ENCODE measurements at regions not wholly inside any gene's neighbourhood (a gene's known extent, or its start where the extent isn't known, plus 50 kb on each side); places are given as distances from the start of the nearest gene placed in this dataset.

DNA sequence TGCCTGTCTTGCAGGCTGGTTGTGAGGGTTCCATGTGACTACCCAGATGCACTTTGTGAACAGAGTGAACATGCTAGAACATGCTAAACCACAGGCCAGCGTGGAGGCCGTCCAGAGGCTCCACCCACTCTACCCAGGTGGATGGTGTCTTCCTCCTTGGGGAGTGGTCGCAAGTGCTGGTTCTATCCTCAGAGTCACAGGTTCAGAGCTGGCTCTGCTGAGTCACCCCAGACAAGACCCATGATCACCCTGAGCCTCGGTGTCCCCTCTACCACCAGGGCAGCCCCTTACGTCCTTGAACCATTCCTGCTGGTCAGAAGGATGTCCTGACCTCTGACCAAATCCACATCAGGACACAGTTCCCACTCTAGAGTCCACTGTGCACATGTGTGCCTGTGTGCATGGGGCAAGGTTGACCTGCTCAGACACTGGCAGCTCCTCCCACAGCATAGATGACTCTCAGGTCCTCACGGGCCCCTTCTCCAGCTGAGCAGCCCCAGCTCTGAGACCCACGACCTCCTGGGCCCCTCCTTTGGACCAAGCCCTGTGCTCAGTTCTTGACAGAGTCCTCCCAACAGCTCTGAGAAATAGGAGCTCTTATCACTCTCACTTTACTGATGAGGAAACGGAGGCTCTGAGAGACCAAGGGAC lies 391.8 kb downstream of the MATN1 start:
- H3K27ac ChIP-seq (ENCODE audit: low read length): no peak overlapping the region

DNA sequence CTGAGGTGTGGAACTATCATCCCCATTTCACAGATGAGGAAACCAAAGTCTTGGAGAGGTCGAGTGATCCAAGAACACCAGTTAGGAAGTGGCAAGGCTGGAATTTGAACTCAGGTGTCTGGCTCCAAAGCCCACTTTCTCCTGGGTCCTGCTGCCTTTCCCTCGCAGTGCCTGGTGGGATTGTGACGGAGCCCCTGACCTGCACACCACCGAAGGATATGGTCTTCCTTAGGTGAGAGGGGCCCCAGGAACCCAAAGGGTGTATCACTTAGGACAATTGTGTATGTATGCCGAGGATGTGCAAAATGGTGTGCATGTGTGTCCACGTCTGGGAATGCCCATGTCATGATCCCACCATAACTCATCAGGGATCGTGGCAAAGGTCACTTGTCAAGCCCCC lies 392.7 kb downstream of the MATN1 start:
- no peaks in the 10 kb centered on the region for H3K27me3 ChIP-seq (ENCODE audit: insufficient read depth, low read length)
- no peaks in the 10 kb centered on the region for H3K36me3 ChIP-seq (ENCODE audit: insufficient read depth, low read depth, low read length)
- H3K4me1 ChIP-seq (ENCODE audit: insufficient read depth, low read length): no peaks in the 10 kb centered on the region
- H3K27ac ChIP-seq (ENCODE audit: low read length): no peak overlapping the region
- H3K4me3 ChIP-seq (ENCODE audit: low read length): no peak overlapping the region
- H3K9me3 ChIP-seq (ENCODE audit: insufficient read depth, low read depth, low read length): no peaks in the 10 kb centered on the region
- H3K9ac ChIP-seq (ENCODE audit: low read depth, low read length): no peak overlapping the region

More for the DNA sequence above, 391.8 kb downstream of the MATN1 start:
- Histone ChIP-seq H3K36me3 (ENCODE audit: insufficient read depth, low read depth, low read length) (no peaks in the 10 kb centered on the region), H3K9me3 (ENCODE audit: insufficient read depth, low read depth, low read length) (no peaks in the 10 kb centered on the region), H3K9ac (ENCODE audit: low read depth, low read length) (no peak overlapping the region), H3K4me3 (ENCODE audit: low read length) (no peak overlapping the region), H3K27me3 (ENCODE audit: insufficient read depth, low read length) (no peaks in the 10 kb centered on the region), H3K4me1 (ENCODE audit: insufficient read depth, low read length) (no peaks in the 10 kb centered on the region)

- H3K9ac ChIP-seq (ENCODE audit: low read depth, low read length): no peak overlapping the region
- no peaks in the 10 kb centered on the region for H3K27me3 ChIP-seq (ENCODE audit: insufficient read depth, low read length)
- H3K9me3 ChIP-seq (ENCODE audit: insufficient read depth, low read depth, low read length): no peaks in the 10 kb centered on the region
- no peaks in the 10 kb centered on the region for H3K4me1 ChIP-seq (ENCODE audit: insufficient read depth, low read length)
- H3K4me3 ChIP-seq (ENCODE audit: low read length): no peak overlapping the region
- H3K36me3 ChIP-seq (ENCODE audit: insufficient read depth, low read depth, low read length): no peaks in the 10 kb centered on the region
- H3K27ac ChIP-seq (ENCODE audit: low read length): no peak overlapping the region
Observed at GRCh38 chr1:30329802-30330557, 393.4 kb downstream of the MATN1 start.

DNA sequence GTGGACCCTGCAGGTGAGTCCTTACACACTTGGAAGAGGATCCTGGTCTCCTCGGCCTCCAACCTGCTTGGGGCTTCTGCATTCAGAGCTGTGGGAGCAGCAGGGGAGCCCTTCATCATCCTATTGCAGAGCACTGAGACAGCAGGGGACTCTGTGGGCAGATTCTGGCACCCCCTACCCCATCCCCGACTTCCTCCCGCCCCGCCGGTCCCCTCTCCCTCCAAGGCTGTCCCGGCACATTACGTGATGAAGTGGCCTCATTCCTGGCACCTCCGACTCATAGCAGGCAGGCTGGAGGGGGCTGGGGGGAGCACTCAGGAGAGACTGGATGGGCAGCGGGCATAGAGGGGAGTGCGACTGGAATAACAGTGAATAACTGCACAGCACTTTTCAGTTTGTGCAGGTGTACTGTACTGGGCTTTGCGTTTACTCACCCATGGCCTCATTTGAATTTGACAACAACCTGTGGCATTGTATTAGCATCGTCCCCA lies 394.1 kb downstream of the MATN1 start:
- Histone ChIP-seq H3K4me3 (ENCODE audit: low read length) (no peak overlapping the region), H3K27me3 (ENCODE audit: insufficient read depth, low read length) (no peaks in the 10 kb centered on the region), H3K27ac (ENCODE audit: low read length) (no peak overlapping the region), H3K36me3 (ENCODE audit: insufficient read depth, low read depth, low read length) (no peaks in the 10 kb centered on the region), H3K4me1 (ENCODE audit: insufficient read depth, low read length) (no peaks in the 10 kb centered on the region), H3K9me3 (ENCODE audit: insufficient read depth, low read depth, low read length) (no peaks in the 10 kb centered on the region), H3K9ac (ENCODE audit: low read depth, low read length) (no peak overlapping the region)

DNA sequence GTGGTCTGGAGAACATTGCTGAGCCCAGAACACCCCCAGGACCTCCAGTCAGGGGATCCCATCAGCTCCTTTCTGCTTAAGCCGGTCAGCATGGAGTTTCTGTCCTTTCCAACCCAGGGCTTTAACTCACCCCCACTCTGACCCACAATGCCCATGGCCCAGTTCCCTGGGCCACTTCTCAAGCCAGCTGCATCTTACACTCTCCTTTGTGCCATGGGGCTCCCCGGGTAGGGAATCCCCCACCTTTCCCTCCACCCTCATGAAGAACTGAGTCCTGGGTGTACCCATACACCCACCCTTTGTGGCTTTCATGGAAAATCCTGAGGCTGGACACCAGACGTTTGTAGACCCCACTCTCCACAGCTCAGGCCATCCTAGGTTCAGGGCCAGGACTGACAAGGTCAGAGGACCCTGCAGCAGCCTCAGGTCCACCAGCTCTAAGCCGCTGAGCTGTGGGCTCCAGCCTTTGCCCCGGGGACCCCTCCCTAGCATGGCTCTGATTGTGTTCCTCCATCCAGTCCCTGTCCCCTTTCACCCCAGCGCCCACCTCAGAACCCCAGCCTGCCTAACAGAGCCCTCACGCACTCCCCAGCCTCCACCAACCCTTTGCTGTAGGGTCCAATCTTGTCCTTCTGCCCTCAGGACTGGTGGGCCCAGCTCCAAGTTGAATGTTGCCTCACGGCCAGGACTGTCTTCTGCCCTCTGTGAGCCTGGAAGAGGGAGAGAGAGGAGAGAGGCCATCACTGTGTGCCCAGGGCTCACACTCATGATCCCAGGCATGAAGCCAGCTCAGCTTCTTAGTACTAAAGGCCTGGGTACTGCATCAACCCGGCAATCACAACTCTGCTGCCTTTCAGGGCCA lies 394.8 kb downstream of the MATN1 start:
- Histone ChIP-seq H3K4me3 (ENCODE audit: low read length) (no peak overlapping the region), H3K27ac (ENCODE audit: low read length) (no peak overlapping the region), H3K4me1 (ENCODE audit: insufficient read depth, low read length) (no peaks in the 10 kb centered on the region), H3K9me3 (ENCODE audit: insufficient read depth, low read depth, low read length) (no peaks in the 10 kb centered on the region), H3K27me3 (ENCODE audit: insufficient read depth, low read length) (no peaks in the 10 kb centered on the region), H3K36me3 (ENCODE audit: insufficient read depth, low read depth, low read length) (no peaks in the 10 kb centered on the region), H3K9ac (ENCODE audit: low read depth, low read length) (no peak overlapping the region)

- no peak overlapping the region for H3K27ac ChIP-seq (ENCODE audit: low read length)
- no peaks in the 10 kb centered on the region for H3K4me1 ChIP-seq (ENCODE audit: insufficient read depth, low read length)
- no peak overlapping the region for H3K9ac ChIP-seq (ENCODE audit: low read depth, low read length)
- H3K36me3 ChIP-seq (ENCODE audit: insufficient read depth, low read depth, low read length): no peaks in the 10 kb centered on the region
- no peak overlapping the region for H3K4me3 ChIP-seq (ENCODE audit: low read length)
- H3K27me3 ChIP-seq (ENCODE audit: insufficient read depth, low read length): no peaks in the 10 kb centered on the region
- H3K9me3 ChIP-seq (ENCODE audit: insufficient read depth, low read depth, low read length): no peaks in the 10 kb centered on the region
Observed at GRCh38 chr1:30328100-30328370, 395.4 kb downstream of the MATN1 start.

- Histone ChIP-seq H3K4me3 (ENCODE audit: low read length) (no peak overlapping the region), H3K36me3 (ENCODE audit: insufficient read depth, low read depth, low read length) (no peaks in the 10 kb centered on the region), H3K9me3 (ENCODE audit: insufficient read depth, low read depth, low read length) (no peaks in the 10 kb centered on the region), H3K27me3 (ENCODE audit: insufficient read depth, low read length) (no peaks in the 10 kb centered on the region), H3K4me1 (ENCODE audit: insufficient read depth, low read length) (no peaks in the 10 kb centered on the region), H3K27ac (ENCODE audit: low read length) (no peak overlapping the region), H3K9ac (ENCODE audit: low read depth, low read length) (no peak overlapping the region)
Observed at GRCh38 chr1:30327370-30328099, 395.9 kb downstream of the MATN1 start.

- H3K27ac ChIP-seq (ENCODE audit: low read length): no peak overlapping the region
- H3K36me3 ChIP-seq (ENCODE audit: insufficient read depth, low read depth, low read length): no peaks in the 10 kb centered on the region
- no peak overlapping the region for H3K4me3 ChIP-seq (ENCODE audit: low read length)
- no peaks in the 10 kb centered on the region for H3K9me3 ChIP-seq (ENCODE audit: insufficient read depth, low read depth, low read length)
- H3K4me1 ChIP-seq (ENCODE audit: insufficient read depth, low read length): no peaks in the 10 kb centered on the region
- H3K9ac ChIP-seq (ENCODE audit: low read depth, low read length): no peak overlapping the region
- no peaks in the 10 kb centered on the region for H3K27me3 ChIP-seq (ENCODE audit: insufficient read depth, low read length)
Observed at GRCh38 chr1:30325999-30326398, 397.4 kb downstream of the MATN1 start.

- no peaks in the 10 kb centered on the region for H3K9me3 ChIP-seq (ENCODE audit: insufficient read depth, low read depth, low read length)
- H3K4me1 ChIP-seq (ENCODE audit: insufficient read depth, low read length): no peaks in the 10 kb centered on the region
- no peak overlapping the region for H3K4me3 ChIP-seq (ENCODE audit: low read length)
- H3K27me3 ChIP-seq (ENCODE audit: insufficient read depth, low read length): no peaks in the 10 kb centered on the region
- no peak overlapping the region for H3K27ac ChIP-seq (ENCODE audit: low read length)
- H3K36me3 ChIP-seq (ENCODE audit: insufficient read depth, low read depth, low read length): no peaks in the 10 kb centered on the region
- no peak overlapping the region for H3K9ac ChIP-seq (ENCODE audit: low read depth, low read length)
Observed at GRCh38 chr1:30325085-30325935, 398.1 kb downstream of the MATN1 start.

DNA sequence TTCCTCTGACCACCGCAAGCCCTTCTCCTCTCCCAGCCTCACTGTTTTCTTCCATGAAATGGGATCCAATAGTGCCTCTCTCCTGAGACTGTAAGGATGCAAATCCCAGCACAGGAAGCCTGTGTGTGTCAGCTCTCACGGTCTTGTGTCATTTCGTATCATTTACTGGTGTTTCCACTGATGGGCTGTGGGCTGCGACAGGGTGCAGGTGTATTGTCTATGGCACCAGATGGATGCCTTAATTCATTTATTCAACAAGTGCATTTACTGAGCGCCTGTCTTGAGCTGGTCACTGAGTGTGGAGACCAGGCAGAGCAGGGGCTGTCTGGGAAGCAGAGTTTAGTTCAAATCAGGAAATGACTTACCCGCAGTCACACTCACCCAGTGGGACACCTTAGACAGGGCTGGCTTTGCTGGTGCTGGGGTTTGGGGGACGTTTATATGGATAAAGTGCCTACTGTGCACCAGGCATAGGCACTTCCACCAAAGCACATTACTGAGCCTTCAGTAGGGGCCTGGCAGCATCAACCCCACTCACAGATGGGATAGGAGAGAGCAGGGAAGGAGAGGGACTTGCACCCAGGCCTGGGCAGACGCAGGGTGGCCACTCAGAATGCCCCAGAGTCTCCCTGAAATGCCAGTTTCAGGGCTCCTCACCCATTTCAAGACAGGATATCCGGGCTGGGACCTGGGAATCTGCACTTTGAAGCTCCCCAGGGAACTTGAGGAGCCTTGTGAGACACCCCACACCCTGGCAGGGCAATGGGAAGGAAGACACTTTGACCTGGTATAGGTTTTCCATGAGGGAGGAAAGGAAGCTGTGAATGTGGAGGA lies 398.9 kb downstream of the MATN1 start:
- H3K27ac ChIP-seq (ENCODE audit: low read length): no peak overlapping the region
- no peak overlapping the region for H3K4me3 ChIP-seq (ENCODE audit: low read length)
- no peaks in the 10 kb centered on the region for H3K27me3 ChIP-seq (ENCODE audit: insufficient read depth, low read length)
- H3K9ac ChIP-seq (ENCODE audit: low read depth, low read length): no peak overlapping the region
- H3K9me3 ChIP-seq (ENCODE audit: insufficient read depth, low read depth, low read length): no peaks in the 10 kb centered on the region
- H3K4me1 ChIP-seq (ENCODE audit: insufficient read depth, low read length): no peaks in the 10 kb centered on the region
- no peaks in the 10 kb centered on the region for H3K36me3 ChIP-seq (ENCODE audit: insufficient read depth, low read depth, low read length)
